ENCODE measurements at regions not wholly inside any gene's neighbourhood (a gene's known extent, or its start where the extent isn't known, plus 50 kb on each side); places are given as distances from the start of the nearest gene placed in this dataset.

- Histone ChIP-seq H3K36me3 (no peaks in the 10 kb centered on the region), H3K4me3 (no peak overlapping the region), H3K27ac (no peak overlapping the region), H3K9me3 (no peaks in the 10 kb centered on the region), H3K27me3 (no peaks in the 10 kb centered on the region), H3K4me1 (no peaks in the 10 kb centered on the region)
- no peak for DNase-seq (ENCODE audit: low spot score)
- TF ChIP-seq CTCF (IDR thresholded peaks at IDR 0.05), result no peak
These were observed 516.2 kb downstream of the TBC1D22A start for GRCh38 chr22:47278655-47279054.

GRCh38 chr22:47277531-47277930 lies 515.1 kb downstream of the TBC1D22A start:
- H3K9me3 ChIP-seq, result no peaks in the 10 kb centered on the region
- H3K36me3 ChIP-seq, result no peaks in the 10 kb centered on the region
- TF ChIP-seq CTCF (IDR thresholded peaks at IDR 0.05), result no peak
- no peak overlapping the region for H3K27ac ChIP-seq
- no peak overlapping the region for H3K4me3 ChIP-seq
- no peaks in the 10 kb centered on the region for H3K27me3 ChIP-seq
- no peaks in the 10 kb centered on the region for H3K4me1 ChIP-seq
- DNase-seq (ENCODE audit: low spot score), result no peak

GRCh38 chr22:47276991-47277390 lies 514.5 kb downstream of the TBC1D22A start:
- no peak for DNase-seq (ENCODE audit: low spot score)
- H3K36me3 ChIP-seq, result no peaks in the 10 kb centered on the region
- H3K4me3 ChIP-seq, result no peak overlapping the region
- TF ChIP-seq CTCF (IDR thresholded peaks at IDR 0.05), result no peak
- H3K27ac ChIP-seq, result no peak overlapping the region
- H3K27me3 ChIP-seq, result no peaks in the 10 kb centered on the region
- no peaks in the 10 kb centered on the region for H3K9me3 ChIP-seq
- no peaks in the 10 kb centered on the region for H3K4me1 ChIP-seq

GRCh38 chr22:47276450-47276820 lies 514.0 kb downstream of the TBC1D22A start:
- Histone ChIP-seq H3K27ac (no peak overlapping the region), H3K4me3 (no peak overlapping the region), H3K4me1 (no peaks in the 10 kb centered on the region), H3K9me3 (no peaks in the 10 kb centered on the region), H3K36me3 (no peaks in the 10 kb centered on the region), H3K27me3 (no peaks in the 10 kb centered on the region)
- TF ChIP-seq CTCF (IDR thresholded peaks at IDR 0.05), result no peak
- DNase-seq (ENCODE audit: low spot score), result no peak

GRCh38 chr22:47275605-47276449 lies 513.4 kb downstream of the TBC1D22A start:
- Histone ChIP-seq H3K27ac (no peak overlapping the region), H3K4me1 (no peaks in the 10 kb centered on the region), H3K4me3 (no peak overlapping the region), H3K27me3 (no peaks in the 10 kb centered on the region), H3K9me3 (peaks cover 0 to under 1% of the 10 kb centered on the region in 2 donors), H3K36me3 (no peaks in the 10 kb centered on the region)
- no peak for DNase-seq (ENCODE audit: low spot score)
- TF ChIP-seq CTCF (IDR thresholded peaks at IDR 0.05), result peak in 1 of 2 donors; percentile 24

- H3K4me1 ChIP-seq, result no peaks in the 10 kb centered on the region
- no peaks in the 10 kb centered on the region for H3K27me3 ChIP-seq
- no peak overlapping the region for H3K4me3 ChIP-seq
- DNase-seq (ENCODE audit: low spot score), result no peak
- no peak overlapping the region for H3K27ac ChIP-seq
- no peaks in the 10 kb centered on the region for H3K36me3 ChIP-seq
- H3K9me3 ChIP-seq, result peaks cover 0 to 6% of the 10 kb centered on the region in 2 donors
- TF ChIP-seq CTCF (IDR thresholded peaks at IDR 0.05), result no peak
These were observed 511.7 kb downstream of the TBC1D22A start for GRCh38 chr22:47274196-47274595.

Data from right atrium auricular region (tissue), 2 donors.